Astrocyte (in vitro differentiated cells and primary cell): ENCODE measurements at regions not wholly inside any gene's neighbourhood (a gene's known extent, or its start where the extent isn't known, plus 50 kb on each side); places are given as distances from the start of the nearest gene placed in this dataset.

Experiments
- DNase-seq: peaks from one replicate; pipeline ENCODE4 v3.0.0-alpha.2; 2010; ENCODE audit warnings: low read depth
- FAIRE-seq: peaks from 2 replicates; lab custom pipeline; 2011; peaks lifted over from hg19 to GRCh38; lab: Jason Lieb, UNC
- H2AFZ ChIP-seq: 2 replicates; pipeline ENCODE4 v1.6.0; 2012; ENCODE audit warnings: low read depth, low read length, inconsistent platforms
- H3K27ac ChIP-seq: 2 replicates; pipeline ENCODE4 v1.5.1; 2011; ENCODE audit warnings: low read depth, low read length, inconsistent platforms
- H3K27me3 ChIP-seq: 2 replicates; pipeline ENCODE4 v1.6.0; 2011; ENCODE audit warnings: low read length, inconsistent platforms; ENCODE audit not compliant: insufficient read depth
- H3K36me3 ChIP-seq: 2 replicates; pipeline ENCODE4 v1.5.1; 2011; ENCODE audit warnings: low read length, inconsistent platforms; ENCODE audit not compliant: insufficient read depth
- H3K4me1 ChIP-seq: 2 replicates; pipeline ENCODE4 v1.5.1; 2011; ENCODE audit warnings: low read length, inconsistent platforms; ENCODE audit not compliant: insufficient read depth
- H3K4me2 ChIP-seq: 2 replicates; pipeline ENCODE4 v1.6.0; 2012; ENCODE audit warnings: low read length, inconsistent platforms
- H3K4me3 ChIP-seq: 2 replicates; pipeline ENCODE4 v1.5.1; 2011; ENCODE audit warnings: low read depth, mild to moderate bottlenecking, low read length, inconsistent platforms; ENCODE audit not compliant: insufficient read depth
- H3K79me2 ChIP-seq: 2 replicates; pipeline ENCODE4 v1.6.0; 2012; ENCODE audit warnings: mild to moderate bottlenecking, low read length, inconsistent platforms; ENCODE audit not compliant: insufficient read depth
- H3K9ac ChIP-seq: 2 replicates; pipeline ENCODE4 v1.6.0; 2012; ENCODE audit warnings: mild to moderate bottlenecking, low read length, inconsistent platforms
- H3K9me3 ChIP-seq: 2 replicates; pipeline ENCODE4 v1.5.1; 2012; ENCODE audit warnings: low read depth, mild to moderate bottlenecking, low read length, inconsistent platforms; ENCODE audit not compliant: insufficient read depth
- H4K20me1 ChIP-seq: 2 replicates; pipeline ENCODE4 v1.6.0; 2012; ENCODE audit warnings: low read length, inconsistent platforms; ENCODE audit not compliant: insufficient read depth
- H3K27ac Mint-ChIP-seq: one replicate; pipeline ENCODE4 v1.8.0; 2021; ENCODE audit warnings: mild to moderate bottlenecking, mixed read lengths; ENCODE audit not compliant: unreplicated experiment
- H3K27me3 Mint-ChIP-seq: one replicate; pipeline ENCODE4 v1.8.0; 2021; ENCODE audit warnings: low read depth, mixed read lengths; ENCODE audit not compliant: unreplicated experiment
- H3K36me3 Mint-ChIP-seq: one replicate; pipeline ENCODE4 v1.8.0; 2021; ENCODE audit warnings: low read depth, mixed read lengths; ENCODE audit not compliant: unreplicated experiment
- H3K4me1 Mint-ChIP-seq: one replicate; pipeline ENCODE4 v1.8.0; 2021; ENCODE audit warnings: low read depth, mixed read lengths; ENCODE audit not compliant: unreplicated experiment
- H3K4me3 Mint-ChIP-seq: one replicate; pipeline ENCODE4 v1.8.0; 2021; ENCODE audit warnings: mild to moderate bottlenecking, moderate library complexity, mixed read lengths; ENCODE audit not compliant: unreplicated experiment
- H3K9me3 Mint-ChIP-seq: one replicate; pipeline ENCODE4 v1.8.0; 2021; ENCODE audit warnings: mild to moderate bottlenecking, mixed read lengths; ENCODE audit not compliant: unreplicated experiment
- EZH2 ChIP-seq: IDR thresholded peaks from 2 replicates; pipeline ENCODE4 v1.6.1; 2012; ENCODE audit warnings: mild to moderate bottlenecking, low read length, inconsistent platforms; ENCODE audit not compliant: insufficient read depth
- TF ChIP-seq, protein P1 (sequence below): IDR thresholded peaks from 2 replicates; pipeline ENCODE4 v1.5.1; 2011; ENCODE audit warnings: low read depth, mild to moderate bottlenecking, inconsistent platforms, low read length, moderate library complexity; ENCODE audit not compliant: insufficient read depth

DNA sequence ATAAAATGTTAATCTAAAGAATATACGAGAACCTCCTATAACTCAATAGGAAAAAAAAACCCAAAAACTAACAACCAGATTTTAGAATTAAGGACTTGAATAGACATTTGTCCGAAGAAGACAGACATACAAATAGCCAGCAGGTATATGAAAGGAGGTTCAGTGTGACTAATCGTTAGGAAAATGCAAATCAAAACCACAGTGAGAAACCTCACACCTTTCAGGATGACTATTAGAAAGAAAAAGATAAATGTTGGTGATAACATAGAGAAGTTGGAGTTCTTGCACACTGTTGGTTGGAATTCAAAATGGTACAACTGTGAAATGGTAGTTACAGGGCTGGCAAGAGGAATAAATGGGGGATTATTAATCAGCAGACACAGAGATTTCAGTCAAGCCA is 339.0 kb downstream of the TMEM114 start:
- TF ChIP-seq, protein P1, sequence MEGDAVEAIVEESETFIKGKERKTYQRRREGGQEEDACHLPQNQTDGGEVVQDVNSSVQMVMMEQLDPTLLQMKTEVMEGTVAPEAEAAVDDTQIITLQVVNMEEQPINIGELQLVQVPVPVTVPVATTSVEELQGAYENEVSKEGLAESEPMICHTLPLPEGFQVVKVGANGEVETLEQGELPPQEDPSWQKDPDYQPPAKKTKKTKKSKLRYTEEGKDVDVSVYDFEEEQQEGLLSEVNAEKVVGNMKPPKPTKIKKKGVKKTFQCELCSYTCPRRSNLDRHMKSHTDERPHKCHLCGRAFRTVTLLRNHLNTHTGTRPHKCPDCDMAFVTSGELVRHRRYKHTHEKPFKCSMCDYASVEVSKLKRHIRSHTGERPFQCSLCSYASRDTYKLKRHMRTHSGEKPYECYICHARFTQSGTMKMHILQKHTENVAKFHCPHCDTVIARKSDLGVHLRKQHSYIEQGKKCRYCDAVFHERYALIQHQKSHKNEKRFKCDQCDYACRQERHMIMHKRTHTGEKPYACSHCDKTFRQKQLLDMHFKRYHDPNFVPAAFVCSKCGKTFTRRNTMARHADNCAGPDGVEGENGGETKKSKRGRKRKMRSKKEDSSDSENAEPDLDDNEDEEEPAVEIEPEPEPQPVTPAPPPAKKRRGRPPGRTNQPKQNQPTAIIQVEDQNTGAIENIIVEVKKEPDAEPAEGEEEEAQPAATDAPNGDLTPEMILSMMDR: no peak
- Histone ChIP-seq H3K79me2 (no peaks in the 10 kb centered on the region), H3K4me2 (no peak overlapping the region), H3K27me3 (no peaks in the 10 kb centered on the region), H3K4me3 (no peak overlapping the region), H4K20me1 (no peaks in the 10 kb centered on the region), H3K9ac (no peak overlapping the region), H3K4me1 (no peaks in the 10 kb centered on the region), H3K9me3 (peaks cover 7% of the 10 kb centered on the region), H2AFZ (no peak overlapping the region), H3K27ac (no peak overlapping the region), H3K36me3 (no peaks in the 10 kb centered on the region)
- DNase-seq (no peak), FAIRE-seq (no peak)
- no peaks in the 10 kb centered on the region for H3K36me3 Mint-ChIP-seq
- no peaks in the 10 kb centered on the region for H3K9me3 Mint-ChIP-seq
- no peaks in the 10 kb centered on the region for H3K4me1 Mint-ChIP-seq
- no peak overlapping the region for H3K27ac Mint-ChIP-seq
- H3K27me3 Mint-ChIP-seq: peaks cover 4% of the 10 kb centered on the region
- H3K4me3 Mint-ChIP-seq: no peak overlapping the region

DNA sequence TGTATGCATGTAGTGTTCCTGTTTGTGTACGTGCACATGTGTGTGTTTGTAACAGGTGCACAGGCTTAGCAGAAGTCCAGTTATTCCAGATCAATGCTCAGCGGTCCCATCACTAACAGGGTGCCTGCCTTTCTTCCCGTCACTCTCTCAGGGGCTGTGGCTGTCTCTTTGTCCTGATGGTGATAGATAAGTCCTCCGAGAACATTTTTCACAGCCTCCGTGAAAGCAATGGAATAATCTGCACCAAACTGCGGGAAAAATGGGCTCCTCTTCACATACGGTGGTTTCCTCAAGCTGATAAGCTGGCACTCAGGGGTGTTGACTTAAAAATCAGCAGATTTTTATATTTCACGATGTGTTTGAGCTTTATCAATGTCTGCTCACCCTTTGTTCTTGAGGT is 342.3 kb downstream of the TMEM114 start:
- H2AFZ ChIP-seq: no peak overlapping the region
- no peaks in the 10 kb centered on the region for H3K9me3 Mint-ChIP-seq
- H3K27ac ChIP-seq: no peak overlapping the region
- no peak overlapping the region for H3K4me2 ChIP-seq
- peaks cover 3% of the 10 kb centered on the region for H3K4me1 Mint-ChIP-seq
- H3K79me2 ChIP-seq: no peaks in the 10 kb centered on the region
- H4K20me1 ChIP-seq: no peaks in the 10 kb centered on the region
- no peak for DNase-seq
- no peak overlapping the region for H3K4me3 Mint-ChIP-seq
- FAIRE-seq: no peak
- no peaks in the 10 kb centered on the region for H3K36me3 Mint-ChIP-seq
- no peaks in the 10 kb centered on the region for H3K4me1 ChIP-seq
- no peak overlapping the region for H3K27ac Mint-ChIP-seq
- H3K36me3 ChIP-seq: no peaks in the 10 kb centered on the region
- H3K9ac ChIP-seq: no peak overlapping the region
- TF ChIP-seq, protein P1: no peak
- TF ChIP-seq EZH2: no peak
- H3K27me3 Mint-ChIP-seq: peaks cover 4% of the 10 kb centered on the region
- H3K4me3 ChIP-seq: no peak overlapping the region
- H3K9me3 ChIP-seq: peaks cover 4% of the 10 kb centered on the region
- H3K27me3 ChIP-seq: no peaks in the 10 kb centered on the region

DNA sequence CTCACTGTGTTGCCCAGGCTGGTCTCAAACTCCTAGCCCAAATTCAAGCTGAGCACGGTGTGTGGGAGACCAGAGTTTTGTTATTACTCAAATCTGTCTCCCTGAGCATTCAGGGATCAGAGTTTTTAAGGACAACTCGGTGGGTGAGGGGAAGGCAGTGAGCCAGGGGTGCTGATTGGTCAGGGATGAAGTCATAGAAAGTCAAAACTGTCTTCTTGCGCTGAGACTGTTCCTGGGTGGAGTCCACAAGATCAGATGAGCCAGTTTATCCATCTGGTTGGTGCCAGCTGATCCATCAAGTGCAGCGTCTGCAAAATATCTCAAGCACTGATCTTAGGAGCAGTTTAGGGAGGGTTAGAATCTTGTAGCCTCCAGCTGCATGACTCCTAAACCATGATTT is 346.3 kb downstream of the TMEM114 start:
- Mint-ChIP-seq H3K27ac (no peak overlapping the region), H3K27me3 (peaks cover 4% of the 10 kb centered on the region), H3K4me1 (peaks cover 3% of the 10 kb centered on the region), H3K9me3 (no peaks in the 10 kb centered on the region), H3K4me3 (no peak overlapping the region), H3K36me3 (no peaks in the 10 kb centered on the region)
- FAIRE-seq (no peak), DNase-seq (no peak)
- H3K4me3 ChIP-seq: no peak overlapping the region
- H3K4me1 ChIP-seq: no peaks in the 10 kb centered on the region
- no peaks in the 10 kb centered on the region for H3K36me3 ChIP-seq
- H2AFZ ChIP-seq: no peak overlapping the region
- H3K27me3 ChIP-seq: no peaks in the 10 kb centered on the region
- H3K27ac ChIP-seq: no peak overlapping the region
- H3K4me2 ChIP-seq: no peak overlapping the region
- TF ChIP-seq, protein P1: no peak
- TF ChIP-seq EZH2: no peak
- H3K9me3 ChIP-seq: peaks cover 4% of the 10 kb centered on the region
- H3K79me2 ChIP-seq: no peaks in the 10 kb centered on the region
- H4K20me1 ChIP-seq: no peaks in the 10 kb centered on the region
- no peak overlapping the region for H3K9ac ChIP-seq
